Eye (tissue), 1 donor: ENCODE measurements at regions not wholly inside any gene's neighbourhood (a gene's known extent, or its start where the extent isn't known, plus 50 kb on each side); places are given as distances from the start of the nearest gene placed in this dataset.
"Not testable (repeated sequence)": the region's sequence is repeated elsewhere in the genome, so short reads cannot be mapped to it uniquely, and the experiment has no call there.

Source experiments
- DNase-seq: peaks from one replicate; pipeline ENCODE4 v3.0.0-alpha.2; 2015

- not testable (repeated sequence) for DNase-seq
Measured at GRCh38 chr2:87549561-87550202, 198.2 kb upstream of the PLGLB2 start.

GRCh38 chr2:87554678-87555077, 193.2 kb upstream of the PLGLB2 start:
- not testable (repeated sequence) for DNase-seq

- not testable (repeated sequence) for DNase-seq
Measured at GRCh38 chr2:87555082-87555481, 192.8 kb upstream of the PLGLB2 start.

- DNase-seq, result not testable (repeated sequence)
Measured at GRCh38 chr2:87559001-87559400, 188.9 kb upstream of the PLGLB2 start.

- not testable (repeated sequence) for DNase-seq
Measured at GRCh38 chr2:87559735-87560134, 188.2 kb upstream of the PLGLB2 start.

- not testable (repeated sequence) for DNase-seq
Measured at GRCh38 chr2:87565116-87565515, 182.8 kb upstream of the PLGLB2 start.

- DNase-seq, result not testable (repeated sequence)
Measured at GRCh38 chr2:87566531-87566930, 181.4 kb upstream of the PLGLB2 start.

- not testable (repeated sequence) for DNase-seq
Measured at GRCh38 chr2:87567093-87567492, 180.8 kb upstream of the PLGLB2 start.

- not testable (repeated sequence) for DNase-seq
Measured at GRCh38 chr2:87567912-87568311, 180.0 kb upstream of the PLGLB2 start.

- not testable (repeated sequence) for DNase-seq
Measured at GRCh38 chr2:87568554-87569278, 179.2 kb upstream of the PLGLB2 start.

GRCh38 chr2:87569689-87570397, 178.0 kb upstream of the PLGLB2 start:
- not testable (repeated sequence) for DNase-seq

- DNase-seq, result not testable (repeated sequence)
Measured at GRCh38 chr2:87571889-87572465, 175.9 kb upstream of the PLGLB2 start.

- DNase-seq, result not testable (repeated sequence)
Measured at GRCh38 chr2:87572906-87573305, 175.0 kb upstream of the PLGLB2 start.

GRCh38 chr2:87573386-87574192, 174.3 kb upstream of the PLGLB2 start:
- DNase-seq, result not testable (repeated sequence)

- DNase-seq, result not testable (repeated sequence)
Measured at GRCh38 chr2:87574193-87575119, 173.4 kb upstream of the PLGLB2 start.

- not testable (repeated sequence) for DNase-seq
Measured at GRCh38 chr2:87575138-87575537, 172.7 kb upstream of the PLGLB2 start.

- DNase-seq, result not testable (repeated sequence)
Measured at GRCh38 chr2:87577358-87577757, 170.5 kb upstream of the PLGLB2 start.

GRCh38 chr2:87582152-87582551, 165.7 kb upstream of the PLGLB2 start:
- not testable (repeated sequence) for DNase-seq

- DNase-seq, result not testable (repeated sequence)
Measured at GRCh38 chr2:87582579-87582978, 165.3 kb upstream of the PLGLB2 start.

GRCh38 chr2:87583370-87583769, 164.5 kb upstream of the PLGLB2 start:
- DNase-seq, result not testable (repeated sequence)

GRCh38 chr2:87583803-87584202, 164.1 kb upstream of the PLGLB2 start:
- peak; percentile 66 for DNase-seq
